ENCODE measurements at regions not wholly inside any gene's neighbourhood (a gene's known extent, or its start where the extent isn't known, plus 50 kb on each side); places are given as distances from the start of the nearest gene placed in this dataset.

DNA sequence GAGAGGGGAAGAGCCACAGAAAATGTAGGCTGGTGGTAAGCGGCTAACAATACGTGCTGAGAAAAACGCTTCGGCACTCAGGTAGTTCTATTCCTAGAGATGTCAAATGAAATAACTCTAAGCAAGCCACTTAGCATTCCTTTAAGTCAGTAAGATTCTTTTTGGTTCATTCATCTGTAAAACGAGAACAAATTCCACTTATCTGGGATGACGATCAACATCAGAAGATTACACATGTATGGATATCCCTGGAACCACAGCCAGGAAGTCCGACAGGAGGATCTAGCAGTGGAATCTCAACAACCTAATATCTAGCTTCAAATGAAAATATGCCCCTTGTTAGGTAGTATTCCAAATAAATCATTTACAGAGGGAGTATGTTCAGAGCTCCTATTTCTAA, 74.6 kb upstream of the CDKN3 start:
- ChIA-PET POLR2A (no interaction called here), CTCF (no interaction called here)
- TF ChIP-seq, protein P1, sequence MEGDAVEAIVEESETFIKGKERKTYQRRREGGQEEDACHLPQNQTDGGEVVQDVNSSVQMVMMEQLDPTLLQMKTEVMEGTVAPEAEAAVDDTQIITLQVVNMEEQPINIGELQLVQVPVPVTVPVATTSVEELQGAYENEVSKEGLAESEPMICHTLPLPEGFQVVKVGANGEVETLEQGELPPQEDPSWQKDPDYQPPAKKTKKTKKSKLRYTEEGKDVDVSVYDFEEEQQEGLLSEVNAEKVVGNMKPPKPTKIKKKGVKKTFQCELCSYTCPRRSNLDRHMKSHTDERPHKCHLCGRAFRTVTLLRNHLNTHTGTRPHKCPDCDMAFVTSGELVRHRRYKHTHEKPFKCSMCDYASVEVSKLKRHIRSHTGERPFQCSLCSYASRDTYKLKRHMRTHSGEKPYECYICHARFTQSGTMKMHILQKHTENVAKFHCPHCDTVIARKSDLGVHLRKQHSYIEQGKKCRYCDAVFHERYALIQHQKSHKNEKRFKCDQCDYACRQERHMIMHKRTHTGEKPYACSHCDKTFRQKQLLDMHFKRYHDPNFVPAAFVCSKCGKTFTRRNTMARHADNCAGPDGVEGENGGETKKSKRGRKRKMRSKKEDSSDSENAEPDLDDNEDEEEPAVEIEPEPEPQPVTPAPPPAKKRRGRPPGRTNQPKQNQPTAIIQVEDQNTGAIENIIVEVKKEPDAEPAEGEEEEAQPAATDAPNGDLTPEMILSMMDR (IDR thresholded peaks at IDR 0.05; ENCODE audit: insufficient read depth in 1 of 2, low read depth in 1 of 2, low read length in 1 of 2, severe bottlenecking in 1 of 2, unreplicated experiment in 1 of 2): no peak
- Mint-ChIP-seq H3K4me3 (ENCODE audit: unreplicated experiment) (no peak overlapping the region), H3K4me1 (ENCODE audit: low read depth, unreplicated experiment) (no peaks in the 10 kb centered on the region), H3K9me3 (ENCODE audit: unreplicated experiment) (no peaks in the 10 kb centered on the region), H3K27ac (ENCODE audit: unreplicated experiment) (no peak overlapping the region), H3K27me3 (ENCODE audit: insufficient read depth, unreplicated experiment) (no peaks in the 10 kb centered on the region), H3K36me3 (ENCODE audit: insufficient read depth, unreplicated experiment) (no peaks in the 10 kb centered on the region)
- Histone ChIP-seq H3K4me1 (no peaks in the 10 kb centered on the region), H3K9me3 (no peaks in the 10 kb centered on the region), H3K4me3 (ENCODE audit: low read depth, low read length) (no peak overlapping the region), H3K27me3 (replicated peaks; ENCODE audit: control insufficient read depth, insufficient read depth, low read length) (no peaks in the 10 kb centered on the region), H3K36me3 (ENCODE audit: control insufficient read depth, insufficient read depth, low read length) (no peaks in the 10 kb centered on the region)
- intact Hi-C loops (cut with micrococcal nuclease; ENCODE audit: unreplicated experiment): no loop called here
- no peak for DNase-seq
- BruUV-seq (replicated peaks): no TSS peak

DNA sequence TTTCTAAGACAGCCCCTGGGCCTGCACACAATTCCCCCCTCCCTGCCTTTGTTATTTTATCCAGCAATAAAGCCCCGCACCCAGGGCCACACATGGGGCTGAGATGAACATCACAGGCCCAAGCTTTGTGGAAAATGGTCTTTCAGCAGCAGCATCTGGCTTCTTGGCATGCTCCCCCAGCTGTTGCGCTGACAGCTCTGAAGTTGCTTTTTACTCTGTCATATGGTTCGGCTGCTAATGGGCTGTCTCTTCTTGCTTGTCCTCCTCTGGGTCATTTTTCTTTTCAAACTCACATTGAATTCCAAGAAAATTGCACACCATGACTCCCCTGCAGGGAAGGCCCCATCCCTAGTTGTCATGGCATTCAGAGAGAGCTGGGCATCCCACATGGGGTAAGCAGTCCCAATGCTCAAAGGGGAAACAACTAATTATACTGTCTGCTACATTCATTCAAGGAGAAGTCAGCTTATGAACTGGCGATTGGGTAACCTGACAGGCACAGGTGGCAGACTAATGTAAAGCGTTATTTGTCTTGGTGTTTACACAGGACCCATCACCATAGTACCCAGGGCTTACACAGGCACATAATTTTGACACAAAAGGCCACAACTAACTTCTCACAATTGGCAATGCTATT, 74.0 kb upstream of the CDKN3 start:
- Histone ChIP-seq H3K36me3 (ENCODE audit: control insufficient read depth, insufficient read depth, low read length) (no peaks in the 10 kb centered on the region), H3K9me3 (no peaks in the 10 kb centered on the region), H3K4me1 (no peaks in the 10 kb centered on the region), H3K4me3 (ENCODE audit: low read depth, low read length) (no peak overlapping the region), H3K27me3 (replicated peaks; ENCODE audit: control insufficient read depth, insufficient read depth, low read length) (no peaks in the 10 kb centered on the region)
- CTCF ChIA-PET: no interaction called here
- H3K36me3 Mint-ChIP-seq (ENCODE audit: insufficient read depth, unreplicated experiment): no peaks in the 10 kb centered on the region
- intact Hi-C loops (cut with micrococcal nuclease; ENCODE audit: unreplicated experiment): no loop called here
- no peaks in the 10 kb centered on the region for H3K27me3 Mint-ChIP-seq (ENCODE audit: insufficient read depth, unreplicated experiment)
- no peaks in the 10 kb centered on the region for H3K4me1 Mint-ChIP-seq (ENCODE audit: low read depth, unreplicated experiment)
- no peak overlapping the region for H3K27ac Mint-ChIP-seq (ENCODE audit: unreplicated experiment)
- no peaks in the 10 kb centered on the region for H3K9me3 Mint-ChIP-seq (ENCODE audit: unreplicated experiment)
- DNase-seq: no peak
- H3K4me3 Mint-ChIP-seq (ENCODE audit: unreplicated experiment): no peak overlapping the region
- POLR2A ChIA-PET: no interaction called here
- TF ChIP-seq, protein P1 (IDR thresholded peaks at IDR 0.05; ENCODE audit: insufficient read depth in 1 of 2, low read depth in 1 of 2, low read length in 1 of 2, severe bottlenecking in 1 of 2, unreplicated experiment in 1 of 2): no peak
- BruUV-seq (replicated peaks): no TSS peak

DNA sequence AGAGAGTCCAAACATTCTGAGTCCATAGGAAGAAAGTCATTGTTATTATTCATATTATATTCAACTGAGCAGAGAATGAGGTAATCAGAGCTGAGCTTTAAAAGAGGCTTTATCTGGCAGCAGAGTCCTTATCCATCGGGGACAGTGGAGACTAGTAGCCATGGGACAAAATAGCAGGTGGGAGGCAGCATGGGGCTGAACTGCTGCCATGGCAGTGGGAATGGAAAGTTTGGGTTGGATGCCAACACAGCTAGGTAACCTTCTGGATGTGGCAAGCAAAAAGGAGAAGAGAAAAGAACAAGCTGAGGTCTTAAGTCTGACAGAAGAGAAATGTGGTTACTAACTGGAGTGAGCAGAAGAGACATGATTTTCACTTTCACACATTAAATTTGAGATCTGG, 71.0 kb upstream of the CDKN3 start:
- TF ChIP-seq, protein P1 (IDR thresholded peaks at IDR 0.05; ENCODE audit: insufficient read depth in 1 of 2, low read depth in 1 of 2, low read length in 1 of 2, severe bottlenecking in 1 of 2, unreplicated experiment in 1 of 2): no peak
- no peak overlapping the region for H3K4me3 ChIP-seq (ENCODE audit: low read depth, low read length)
- Mint-ChIP-seq H3K4me1 (ENCODE audit: low read depth, unreplicated experiment) (peaks cover 5% of the 10 kb centered on the region), H3K36me3 (ENCODE audit: insufficient read depth, unreplicated experiment) (no peaks in the 10 kb centered on the region), H3K4me3 (ENCODE audit: unreplicated experiment) (no peak overlapping the region), H3K27ac (ENCODE audit: unreplicated experiment) (no peak overlapping the region), H3K9me3 (ENCODE audit: unreplicated experiment) (no peaks in the 10 kb centered on the region), H3K27me3 (ENCODE audit: insufficient read depth, unreplicated experiment) (no peaks in the 10 kb centered on the region)
- no peaks in the 10 kb centered on the region for H3K36me3 ChIP-seq (ENCODE audit: control insufficient read depth, insufficient read depth, low read length)
- no TSS peak for BruUV-seq (replicated peaks)
- DNase-seq: no peak
- ChIA-PET POLR2A (no interaction called here), CTCF (no interaction called here)
- H3K9me3 ChIP-seq: no peaks in the 10 kb centered on the region
- intact Hi-C loops (cut with micrococcal nuclease; ENCODE audit: unreplicated experiment): no loop called here
- H3K27me3 ChIP-seq (replicated peaks; ENCODE audit: control insufficient read depth, insufficient read depth, low read length): no peaks in the 10 kb centered on the region
- no peaks in the 10 kb centered on the region for H3K4me1 ChIP-seq

Data from Caco-2 (cell line).